SU-DHL-6 (cell line): ENCODE measurements at regions not wholly inside any gene's neighbourhood (a gene's known extent, or its start where the extent isn't known, plus 50 kb on each side); places are given as distances from the start of the nearest gene placed in this dataset.

Source experiments
- H2AFZ ChIP-seq: fragments of 200-600 bp; sonication (generic); 2 replicates; pipeline ENCODE4 v1.6.1; 2014; ENCODE audit warnings: low read depth, mild to moderate bottlenecking, moderate library complexity, mixed read lengths, antibody characterized with exemption, low read length; ENCODE audit not compliant: severe bottlenecking
- H3F3A ChIP-seq: fragments of 200-600 bp; shearing (Covaris generic); 2 replicates; pipeline ENCODE4 v1.6.0; 2016; ENCODE audit warnings: antibody characterized with exemption, mild to moderate bottlenecking; ENCODE audit not compliant: insufficient read depth
- H3K27ac ChIP-seq: fragments of 200-600 bp; sonication (generic); 2 replicates; pipeline ENCODE4 v1.5.1; 2016; ENCODE audit warnings: low read depth, mild to moderate bottlenecking, low read length, moderate library complexity, mixed read lengths
- H3K27me3 ChIP-seq: fragments of 200-600 bp; sonication (generic), shearing (Covaris generic); 2 replicates; pipeline ENCODE4 v1.6.0; 2014; ENCODE audit warnings: mild to moderate bottlenecking, low read length
- H3K36me3 ChIP-seq: fragments of 200-600 bp; sonication (generic); 2 replicates; pipeline ENCODE4 v1.6.1; 2014; ENCODE audit warnings: mild to moderate bottlenecking, low read length, mixed read lengths
- H3K4me2 ChIP-seq: fragments of 300-600, 200-600 bp; shearing (Covaris generic), sonication (generic); 2 replicates; pipeline ENCODE4 v1.6.0; 2014; ENCODE audit warnings: low read length, low read depth, mild to moderate bottlenecking; ENCODE audit not compliant: poor library complexity, severe bottlenecking
- H3K4me3 ChIP-seq: fragments of 200-600 bp; sonication (generic); 2 replicates; pipeline ENCODE4 v1.5.1; 2014; ENCODE audit warnings: antibody characterized with exemption, low read length, mild to moderate bottlenecking, mixed read lengths; ENCODE audit not compliant: insufficient read depth, poor library complexity, severe bottlenecking
- H3K79me2 ChIP-seq: fragments of 200-600 bp; sonication (generic); 2 replicates; pipeline ENCODE4 v1.6.1; 2014; ENCODE audit warnings: mild to moderate bottlenecking, low read length, moderate library complexity; ENCODE audit not compliant: insufficient read depth
- H3K9ac ChIP-seq: fragments of 200-600 bp; sonication (generic); 2 replicates; pipeline ENCODE4 v1.7.0; 2014; ENCODE audit warnings: mild to moderate bottlenecking, low read length
- H3K9me2 ChIP-seq: fragments of 200-600 bp; sonication (generic); replicated peaks from 2 replicates; pipeline ENCODE4 v1.6.1; 2014; ENCODE audit warnings: low read length; ENCODE audit not compliant: insufficient read depth
- H3K9me3 ChIP-seq: fragments of 200-600 bp; sonication (generic); 2 replicates; pipeline ENCODE4 v1.6.1; 2014; ENCODE audit warnings: low read length, mixed read lengths; ENCODE audit not compliant: insufficient read depth
- H4K20me1 ChIP-seq: fragments of 200-600 bp; sonication (generic); 2 replicates; pipeline ENCODE4 v1.6.1; 2014; ENCODE audit warnings: low read depth, mild to moderate bottlenecking, antibody characterized with exemption, low read length, moderate library complexity, mixed read lengths
- CTCF ChIP-seq: fragments of 200-600 bp; sonication (generic); IDR thresholded peaks from one replicate; pipeline ENCODE4 v1.5.1; 2017; ENCODE audit warnings: antibody characterized with exemption, mild to moderate bottlenecking, low read length, moderate library complexity; ENCODE audit not compliant: insufficient read depth, poor library complexity, severe bottlenecking
- EZH2phosphoT487 ChIP-seq: fragments of 200-600 bp; sonication (generic), shearing (Covaris generic); conservative IDR thresholded peaks from 2 replicates; pipeline ENCODE4 v1.6.1; 2018; ENCODE audit warnings: mild to moderate bottlenecking, antibody characterized with exemption, low read length, moderate library complexity, mixed read lengths

- H3K36me3 ChIP-seq: no peaks in the 10 kb centered on the region
- H3K9me3 ChIP-seq: no peaks in the 10 kb centered on the region
- H3K4me2 ChIP-seq: no peak overlapping the region
- no peak for TF ChIP-seq CTCF
- no peak for TF ChIP-seq EZH2phosphoT487
- H3K9me2 ChIP-seq: no peaks in the 10 kb centered on the region
- no peak overlapping the region for H3K4me3 ChIP-seq
- H2AFZ ChIP-seq: no peak overlapping the region
- H4K20me1 ChIP-seq: no peaks in the 10 kb centered on the region
- H3F3A ChIP-seq: no peaks in the 10 kb centered on the region
- no peaks in the 10 kb centered on the region for H3K27me3 ChIP-seq
- H3K79me2 ChIP-seq: no peaks in the 10 kb centered on the region
- no peak overlapping the region for H3K27ac ChIP-seq
- H3K9ac ChIP-seq: no peak overlapping the region
These were observed 311.0 kb upstream of the PROX1 start for GRCh38 chr1:213676736-213677135.

GRCh38 chr1:213678348-213678747 lies 309.4 kb upstream of the PROX1 start:
- no peak overlapping the region for H3K4me3 ChIP-seq
- no peaks in the 10 kb centered on the region for H3K27me3 ChIP-seq
- no peak overlapping the region for H3K9ac ChIP-seq
- H2AFZ ChIP-seq: no peak overlapping the region
- no peak overlapping the region for H3K4me2 ChIP-seq
- no peaks in the 10 kb centered on the region for H4K20me1 ChIP-seq
- TF ChIP-seq CTCF (no peak), EZH2phosphoT487 (no peak)
- no peaks in the 10 kb centered on the region for H3K79me2 ChIP-seq
- no peaks in the 10 kb centered on the region for H3K9me3 ChIP-seq
- no peaks in the 10 kb centered on the region for H3K9me2 ChIP-seq
- no peaks in the 10 kb centered on the region for H3F3A ChIP-seq
- no peak overlapping the region for H3K27ac ChIP-seq
- no peaks in the 10 kb centered on the region for H3K36me3 ChIP-seq

- H3K4me2 ChIP-seq: no peak overlapping the region
- TF ChIP-seq CTCF (no peak), EZH2phosphoT487 (no peak)
These were observed 309.0 kb upstream of the PROX1 start for GRCh38 chr1:213678753-213679152.

More at GRCh38 chr1:213678753-213679152, 309.0 kb upstream of the PROX1 start:
- no peak overlapping the region for H2AFZ ChIP-seq
- H3K27ac ChIP-seq: no peak overlapping the region
- H3F3A ChIP-seq: no peaks in the 10 kb centered on the region
- no peak overlapping the region for H3K9ac ChIP-seq
- no peaks in the 10 kb centered on the region for H3K79me2 ChIP-seq
- H3K27me3 ChIP-seq: no peaks in the 10 kb centered on the region
- no peaks in the 10 kb centered on the region for H3K9me3 ChIP-seq
- H3K9me2 ChIP-seq: no peaks in the 10 kb centered on the region
- H3K4me3 ChIP-seq: no peak overlapping the region
- no peaks in the 10 kb centered on the region for H3K36me3 ChIP-seq
- H4K20me1 ChIP-seq: no peaks in the 10 kb centered on the region
